Endothelial cell of umbilical vein (primary cell): ENCODE measurements at regions not wholly inside any gene's neighbourhood (a gene's known extent, or its start where the extent isn't known, plus 50 kb on each side); places are given as distances from the start of the nearest gene placed in this dataset.

ENCODE experiments used
- BruUV-seq: library from RNA; stranded (reverse); fragments of 400-500 nt; replicated peaks from 2 replicates; lab custom pipeline; 2021; lab: Mats Ljungman, UMichigan
- CTCF ChIA-PET: fragments of 300-600, 350-600 bp; sonication (Branson Sonifier 250); formaldehyde crosslinking; loops from one replicate; lab custom pipeline; 2021; ENCODE audit warnings: antibody characterized with exemption, inconsistent platforms; lab: Charles Lee
- POLR2A ChIA-PET: fragments of 300-600, 350-600 bp; sonication (Branson Sonifier 250); formaldehyde crosslinking; loops from one replicate; lab custom pipeline; 2021; ENCODE audit warnings: antibody characterized with exemption, inconsistent platforms; lab: Charles Lee
- DNase-seq: peaks from one replicate; pipeline ENCODE4 v3.0.0-alpha.2; 2011; ENCODE audit warnings: low read depth, low spot score
- FAIRE-seq: peaks from 2 replicates; lab custom pipeline; 2011; peaks lifted over from hg19 to GRCh38; lab: Jason Lieb, UNC
- H2AFZ ChIP-seq: 2 replicates; pipeline ENCODE4 v1.6.0; 2012; ENCODE audit warnings: low read depth, low read length, control low read depth, inconsistent platforms
- H3K27ac ChIP-seq: 2 replicates; pipeline ENCODE4 v1.5.1; 2011; ENCODE audit warnings: low read depth, mild to moderate bottlenecking, control low read depth, low read length, moderate library complexity; ENCODE audit not compliant: insufficient read depth
- H3K27me3 ChIP-seq, 2 experiments: 2 replicates each; pipeline versions ENCODE4 v1.6.0 to v1.6.1; 2011; ENCODE audit warnings: low read length in 2 of 2, mixed read lengths in 1 of 2; ENCODE audit not compliant: control insufficient read depth in 2 of 2, insufficient read depth in 2 of 2
- H3K36me3 ChIP-seq, 2 experiments: 2 replicates in 1 of 2; 3 replicates in 1 of 2; pipeline ENCODE4 v1.5.1; 2011; ENCODE audit warnings: low read length in 2 of 2, mild to moderate bottlenecking in 1 of 2, moderate library complexity in 1 of 2; ENCODE audit not compliant: control insufficient read depth in 2 of 2, insufficient read depth in 2 of 2; ENCODE audit errors: extremely low read depth in 1 of 2
- H3K4me1 ChIP-seq: 3 replicates; pipeline ENCODE4 v1.5.1; 2011; ENCODE audit warnings: mild to moderate bottlenecking, low read length; ENCODE audit not compliant: control insufficient read depth, insufficient read depth; ENCODE audit errors: extremely low read depth
- H3K4me2 ChIP-seq: 2 replicates; pipeline ENCODE4 v1.6.1; 2011; ENCODE audit warnings: low read length, control low read depth, mixed read lengths; ENCODE audit not compliant: insufficient read depth
- H3K4me3 ChIP-seq, 3 experiments: fragments of 200-600 bp in 1 of 3; sonication (generic), shearing (Covaris generic) in 1 of 3; replicated peaks in 1 of 3; 2 replicates each; pipeline ENCODE4 v1.5.1; 2011 to 2016; ENCODE audit warnings: control low read depth in 3 of 3, low read length in 3 of 3, mild to moderate bottlenecking in 2 of 3, inconsistent platforms in 1 of 3, low read depth in 1 of 3, moderate library complexity in 1 of 3; ENCODE audit not compliant: insufficient read depth in 1 of 3
- H3K79me2 ChIP-seq: 2 replicates; pipeline ENCODE4 v1.6.0; 2012; ENCODE audit warnings: low read length, inconsistent platforms; ENCODE audit not compliant: control insufficient read depth, insufficient read depth
- H3K9ac ChIP-seq: replicated peaks from 2 replicates; pipeline ENCODE3; 2011; ENCODE audit warnings: low read length, control low read depth; ENCODE audit not compliant: insufficient read depth; ENCODE audit errors: extremely low read depth
- H3K9me1 ChIP-seq: replicated peaks from 3 replicates; pipeline ENCODE4 v1.6.0; 2011; ENCODE audit warnings: mild to moderate bottlenecking, low read length; ENCODE audit not compliant: control insufficient read depth, insufficient read depth; ENCODE audit errors: extremely low read depth
- H3K9me3 ChIP-seq: replicated peaks from 2 replicates; pipeline ENCODE4 v1.5.1; 2012; ENCODE audit warnings: low read length, inconsistent platforms; ENCODE audit not compliant: control insufficient read depth, insufficient read depth
- H4K20me1 ChIP-seq: replicated peaks from 2 replicates; pipeline ENCODE3; 2011; ENCODE audit warnings: mild to moderate bottlenecking, low read length; ENCODE audit not compliant: control insufficient read depth, insufficient read depth; ENCODE audit errors: extremely low read depth
- CTCF ChIP-seq, 2 donors: IDR thresholded peaks; 1 replicate in 1 of 2; 2 replicates in 1 of 2; pipeline ENCODE4 v1.5.1; 2011; ENCODE audit warnings: low read length in 2 of 2, mild to moderate bottlenecking in 2 of 2, moderate library complexity in 2 of 2, control low read depth in 1 of 2, inconsistent platforms in 1 of 2, low read depth in 1 of 2; ENCODE audit not compliant: insufficient read depth in 1 of 2; ENCODE audit errors: extremely low read depth in 1 of 2
- EZH2 ChIP-seq: IDR thresholded peaks from 2 replicates; pipeline ENCODE4 v1.6.1; 2012; ENCODE audit warnings: borderline replicate concordance, low read depth, mild to moderate bottlenecking, moderate library complexity, low read length, inconsistent platforms; ENCODE audit not compliant: severe bottlenecking
- FOS ChIP-seq: IDR thresholded peaks from 2 replicates; pipeline ENCODE4 v1.6.1; 2011; ENCODE audit warnings: mild to moderate bottlenecking, low read length, moderate library complexity, borderline replicate concordance; ENCODE audit not compliant: insufficient read depth
- GATA2 ChIP-seq: IDR thresholded peaks from 2 replicates; pipeline ENCODE4 v1.7.0; 2011; ENCODE audit warnings: low read depth, mild to moderate bottlenecking, moderate library complexity, mixed read lengths, low read length; ENCODE audit not compliant: insufficient read length, insufficient read depth
- JUN ChIP-seq: IDR thresholded peaks from 2 replicates; pipeline ENCODE4 v1.6.1; 2011; ENCODE audit warnings: borderline replicate concordance, low read depth; ENCODE audit not compliant: insufficient read length, insufficient read depth
- MAX ChIP-seq: IDR thresholded peaks from 2 replicates; pipeline ENCODE4 v1.6.1; 2011; ENCODE audit not compliant: insufficient read depth, insufficient read length
- MYC ChIP-seq: IDR thresholded peaks from one replicate; pipeline ENCODE4 v1.6.1; 2011; ENCODE audit warnings: mild to moderate bottlenecking, low read depth, low read length
- POLR2A ChIP-seq: IDR thresholded peaks from 2 replicates; pipeline ENCODE4 v1.6.1; 2012; ENCODE audit warnings: low read depth, mild to moderate bottlenecking, control low read depth, low read length
- POLR2AphosphoS5 ChIP-seq: IDR thresholded peaks from 2 replicates; pipeline ENCODE4 v1.6.1; 2012; ENCODE audit warnings: low read depth, mild to moderate bottlenecking, control low read depth, low read length, moderate library complexity; ENCODE audit not compliant: insufficient read depth
- dilution Hi-C: fragments of 300-500 bp; cut with MboI; formaldehyde crosslinking; loops from one replicate; pipeline ENCODE4 v1.15.0; 2019; ENCODE audit warnings: low sequenced_read_pairs; ENCODE audit not compliant: extremely low pct_ligation_motif_present
- intact Hi-C: fragments of 100-400 bp; cut with micrococcal nuclease; formaldehyde crosslinking; loops from one replicate; pipeline ENCODE4 v1.10.0; 2022

DNA sequence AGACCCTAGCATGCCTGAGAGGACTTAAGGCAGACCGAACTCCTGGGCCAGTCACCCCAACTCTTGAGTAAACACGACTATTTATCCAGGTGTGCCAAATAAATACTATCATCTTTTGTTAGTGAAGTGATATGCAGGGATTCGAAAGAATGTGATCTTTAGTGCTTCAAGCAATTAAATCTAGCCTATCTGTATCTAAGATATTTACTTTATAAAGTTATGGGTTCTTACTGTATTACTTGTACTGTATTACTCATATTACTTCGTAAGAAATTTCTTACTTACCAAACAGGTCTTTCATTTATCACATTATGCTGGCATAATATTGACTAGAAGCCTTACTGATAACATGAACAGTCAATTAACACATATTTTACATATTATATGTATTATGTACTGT, 211.6 kb upstream of the NECTIN3 start:
- H2AFZ ChIP-seq, result no peak overlapping the region
- no peaks in the 10 kb centered on the region for H3K9me3 ChIP-seq
- dilution Hi-C loops (no loop called here), intact Hi-C loops (no loop called here)
- BruUV-seq, result no TSS peak
- TF ChIP-seq EZH2 (no peak), FOS (no peak), POLR2A (no peak), GATA2 (no peak), MAX (no peak), JUN (no peak), CTCF (IDR thresholded peaks at IDR 0.05; ENCODE audit: extremely low read depth in 1 of 2, insufficient read depth in 1 of 2, low read depth in 1 of 2, low read length in 2 of 2) (no peak), MYC (no peak), POLR2AphosphoS5 (no peak)
- H3K4me1 ChIP-seq, result no peaks in the 10 kb centered on the region
- POLR2A ChIA-PET, result no interaction called here
- no peak for FAIRE-seq
- H3K79me2 ChIP-seq, result no peaks in the 10 kb centered on the region
- no peak for DNase-seq
- no peak overlapping the region for H3K27ac ChIP-seq
- H4K20me1 ChIP-seq, result no peaks in the 10 kb centered on the region
- CTCF ChIA-PET, result no interaction called here
- no peaks in the 10 kb centered on the region for H3K9me1 ChIP-seq
- H3K36me3 ChIP-seq, result no peaks in the 10 kb centered on the region
- H3K4me2 ChIP-seq, result no peak overlapping the region
- H3K4me3 ChIP-seq, result no peak overlapping the region
- H3K9ac ChIP-seq, result no peak overlapping the region
- no peaks in the 10 kb centered on the region for H3K27me3 ChIP-seq
